ENCODE measurements at regions not wholly inside any gene's neighbourhood (a gene's known extent, or its start where the extent isn't known, plus 50 kb on each side); places are given as distances from the start of the nearest gene placed in this dataset.

DNA sequence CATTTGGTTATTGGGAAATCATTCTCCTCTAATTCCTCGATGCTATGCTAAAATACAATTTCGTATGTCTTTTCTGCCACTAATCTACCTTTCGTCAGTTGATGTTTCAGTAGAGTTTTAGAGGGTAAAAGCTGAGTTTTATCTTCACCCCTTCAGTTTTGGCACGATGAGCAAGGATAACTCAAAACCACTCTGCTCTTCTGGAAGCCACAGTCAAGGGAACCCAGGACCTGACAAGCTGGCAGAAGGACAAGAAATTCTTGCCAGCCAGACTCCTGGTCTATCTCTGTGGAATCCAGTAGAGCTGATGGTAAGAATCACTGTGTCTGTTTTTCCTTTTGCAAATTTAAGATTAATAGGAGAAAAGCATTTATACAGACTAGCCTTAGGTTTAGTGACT, 414.4 kb upstream of the LRRC3B start:
- no peak for TF ChIP-seq YY1 (IDR thresholded peaks at IDR 0.05; ENCODE audit: insufficient read depth, insufficient replicate concordance, low read depth, low read length)
- TF ChIP-seq, protein P1, sequence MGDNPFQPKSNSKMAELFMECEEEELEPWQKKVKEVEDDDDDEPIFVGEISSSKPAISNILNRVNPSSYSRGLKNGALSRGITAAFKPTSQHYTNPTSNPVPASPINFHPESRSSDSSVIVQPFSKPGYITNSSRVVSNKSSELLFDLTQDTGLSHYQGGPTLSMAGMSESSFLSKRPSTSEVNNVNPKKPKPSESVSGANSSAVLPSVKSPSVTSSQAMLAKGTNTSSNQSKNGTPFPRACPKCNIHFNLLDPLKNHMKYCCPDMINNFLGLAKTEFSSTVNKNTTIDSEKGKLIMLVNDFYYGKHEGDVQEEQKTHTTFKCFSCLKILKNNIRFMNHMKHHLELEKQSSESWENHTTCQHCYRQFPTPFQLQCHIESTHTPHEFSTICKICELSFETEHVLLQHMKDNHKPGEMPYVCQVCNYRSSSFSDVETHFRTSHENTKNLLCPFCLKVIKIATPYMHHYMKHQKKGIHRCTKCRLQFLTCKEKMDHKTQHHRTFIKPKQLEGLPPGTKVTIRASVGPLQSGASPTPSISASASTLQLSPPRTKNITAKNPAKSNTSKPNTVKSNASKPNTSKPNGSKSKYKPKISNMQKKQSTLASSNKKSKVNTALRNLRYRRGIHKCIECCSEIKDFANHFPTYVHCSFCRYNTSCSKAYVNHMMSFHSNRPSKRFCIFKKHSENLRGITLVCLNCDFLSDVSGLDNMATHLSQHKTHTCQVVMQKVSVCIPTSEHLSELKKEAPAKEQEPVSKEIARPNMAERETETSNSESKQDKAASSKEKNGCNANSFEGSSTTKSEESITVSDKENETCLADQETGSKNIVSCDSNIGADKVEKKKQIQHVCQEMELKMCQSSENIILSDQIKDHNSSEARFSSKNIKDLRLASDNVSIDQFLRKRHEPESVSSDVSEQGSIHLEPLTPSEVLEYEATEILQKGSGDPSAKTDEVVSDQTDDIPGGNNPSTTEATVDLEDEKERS (CRISPR knock-in tag; IDR thresholded peaks at IDR 0.05) = no peak
- no peak for TF ChIP-seq SIX1 (CRISPR knock-in tag; IDR thresholded peaks at IDR 0.05; ENCODE audit: borderline replicate concordance)
- no peak for TF ChIP-seq DPF2 (CRISPR knock-in tag; IDR thresholded peaks at IDR 0.05; ENCODE audit: borderline replicate concordance, low read depth)
- TF ChIP-seq DNMT3B (CRISPR knock-in tag; conservative IDR thresholded peaks at IDR 0.05) = no peak
- no peak for TF ChIP-seq EZH2 (conservative IDR thresholded peaks at IDR 0.05; ENCODE audit: low read depth, low read length)
- TF ChIP-seq, protein P2, sequence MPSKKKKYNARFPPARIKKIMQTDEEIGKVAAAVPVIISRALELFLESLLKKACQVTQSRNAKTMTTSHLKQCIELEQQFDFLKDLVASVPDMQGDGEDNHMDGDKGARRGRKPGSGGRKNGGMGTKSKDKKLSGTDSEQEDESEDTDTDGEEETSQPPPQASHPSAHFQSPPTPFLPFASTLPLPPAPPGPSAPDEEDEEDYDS (CRISPR knock-in tag; IDR thresholded peaks at IDR 0.05) = no peak
- TF ChIP-seq HNRNPLL (IDR thresholded peaks at IDR 0.05; ENCODE audit: low read depth, low read length, poor library complexity, severe bottlenecking) = no peak
- no peak for TF ChIP-seq CENPT (CRISPR knock-in tag; IDR thresholded peaks at IDR 0.05; ENCODE audit: low read depth)
- TF ChIP-seq EP300 (IDR thresholded peaks at IDR 0.05; ENCODE audit: low read depth in 2 of 2, low read length in 2 of 2) = no peak
- TF ChIP-seq EP300 (CRISPR knock-in tag; IDR thresholded peaks at IDR 0.05; ENCODE audit: borderline replicate concordance) = no peak
- no peak for TF ChIP-seq ZMAT5 (CRISPR knock-in tag; IDR thresholded peaks at IDR 0.05; ENCODE audit: borderline replicate concordance, low read depth)

All from HepG2 (cell line).